Liver (tissue), 8 donors: ENCODE measurements at regions not wholly inside any gene's neighbourhood (a gene's known extent, or its start where the extent isn't known, plus 50 kb on each side); places are given as distances from the start of the nearest gene placed in this dataset.

Experiments
- DNase-seq: peaks from one replicate; pipeline ENCODE4 v3.0.0-alpha.2; 2017; ENCODE audit warnings: low spot score
- H3K27ac ChIP-seq, 2 donors: one replicate each; pipeline ENCODE4 v1.7.0; 2013; ENCODE audit warnings: inconsistent platforms in 2 of 2, low read length in 2 of 2, control low read depth in 1 of 2, low read depth in 1 of 2, mild to moderate bottlenecking in 1 of 2
- H3K27me3 ChIP-seq, 4 donors: one replicate each; pipeline versions ENCODE4 v1.6.1 to v1.7.0; 2013; ENCODE audit warnings: low read length in 3 of 4, inconsistent platforms in 1 of 4, mild to moderate bottlenecking in 1 of 4, moderate library complexity in 1 of 4; ENCODE audit not compliant: control insufficient read depth in 4 of 4, insufficient read depth in 4 of 4
- H3K36me3 ChIP-seq, 4 donors: one replicate each; pipeline versions ENCODE4 v1.6.1 to v1.7.0; 2013; ENCODE audit warnings: low read length in 3 of 4, mild to moderate bottlenecking in 3 of 4, low read depth in 1 of 4, moderate library complexity in 1 of 4; ENCODE audit not compliant: control insufficient read depth in 4 of 4, insufficient read depth in 3 of 4
- H3K4me1 ChIP-seq, 4 donors: one replicate each; pipeline versions ENCODE4 v1.6.1 to v1.7.0; 2013; ENCODE audit warnings: low read length in 3 of 4, mild to moderate bottlenecking in 3 of 4, moderate library complexity in 1 of 4; ENCODE audit not compliant: control insufficient read depth in 4 of 4, insufficient read depth in 4 of 4
- H3K4me3 ChIP-seq, 3 donors: one replicate each; pipeline versions ENCODE4 v1.6.1 to v1.7.0; 2013; ENCODE audit warnings: low read length in 3 of 3, control low read depth in 1 of 3, low read depth in 1 of 3, mild to moderate bottlenecking in 1 of 3
- H3K9ac ChIP-seq, 2 donors: one replicate each; pipeline ENCODE4 v1.7.0; 2013; ENCODE audit warnings: low read length in 2 of 2, mild to moderate bottlenecking in 2 of 2, moderate library complexity in 2 of 2, control low read depth in 1 of 2, low read depth in 1 of 2
- H3K9me3 ChIP-seq, 4 donors: one replicate each; pipeline versions ENCODE4 v1.6.1 to v1.7.0; 2013; ENCODE audit warnings: low read length in 3 of 4; ENCODE audit not compliant: control insufficient read depth in 4 of 4
- ATF3 ChIP-seq: IDR thresholded peaks from 2 replicates; pipeline ENCODE4 v1.6.1; 2016; ENCODE audit warnings: antibody characterized with exemption
- CTCF ChIP-seq: fragments of 150-350 bp; IDR thresholded peaks from 2 replicates; pipeline ENCODE4 v1.5.1; 2017; ENCODE audit warnings: improper control_type of control experiment, low read depth, low read length; ENCODE audit not compliant: missing input control
- EGR1 ChIP-seq, 2 donors: IDR thresholded peaks; 2 replicates each; pipeline ENCODE4 v1.6.1; 2016 to 2018; ENCODE audit warnings: antibody characterized with exemption in 2 of 2, low read depth in 2 of 2
- FOXA1 ChIP-seq: IDR thresholded peaks from 2 replicates; pipeline ENCODE4 v1.6.1; 2016; ENCODE audit warnings: antibody characterized with exemption
- FOXA2 ChIP-seq: IDR thresholded peaks from 2 replicates; pipeline ENCODE4 v1.6.1; 2016; ENCODE audit warnings: antibody characterized with exemption
- GABPA ChIP-seq, 2 donors: IDR thresholded peaks in 1 of 2; conservative IDR thresholded peaks in 1 of 2; 2 replicates each; pipeline ENCODE4 v1.6.1; 2016; ENCODE audit warnings: antibody characterized with exemption in 2 of 2, mild to moderate bottlenecking in 1 of 2, moderate library complexity in 1 of 2
- HNF4A ChIP-seq, 2 donors: conservative IDR thresholded peaks; 2 replicates each; pipeline ENCODE4 v1.6.1; 2016; ENCODE audit warnings: antibody characterized with exemption in 2 of 2, mild to moderate bottlenecking in 2 of 2
- HNF4G ChIP-seq: IDR thresholded peaks from 2 replicates; pipeline ENCODE4 v1.6.1; 2016; ENCODE audit warnings: antibody characterized with exemption
- JUND ChIP-seq, 2 donors: IDR thresholded peaks; 2 replicates each; pipeline ENCODE4 v1.6.1; 2016; ENCODE audit warnings: antibody characterized with exemption in 2 of 2
- MAX ChIP-seq: IDR thresholded peaks from 2 replicates; pipeline ENCODE4 v1.6.1; 2016; ENCODE audit warnings: antibody characterized with exemption
- NR2F2 ChIP-seq: IDR thresholded peaks from 2 replicates; pipeline ENCODE4 v1.6.1; 2016; ENCODE audit warnings: antibody characterized with exemption
- RAD21 ChIP-seq, 2 donors: IDR thresholded peaks; 2 replicates each; pipeline ENCODE4 v1.6.1; 2016; ENCODE audit warnings: antibody characterized with exemption in 2 of 2, mild to moderate bottlenecking in 2 of 2
- REST ChIP-seq: IDR thresholded peaks from 2 replicates; pipeline ENCODE4 v1.6.1; 2016; ENCODE audit warnings: antibody characterized with exemption, mild to moderate bottlenecking
- RXRA ChIP-seq, 2 donors: IDR thresholded peaks; 2 replicates each; pipeline ENCODE4 v1.6.1; 2017 to 2018; ENCODE audit warnings: antibody characterized with exemption in 2 of 2, mild to moderate bottlenecking in 1 of 2
- SP1 ChIP-seq: IDR thresholded peaks from 2 replicates; pipeline ENCODE4 v1.6.1; 2018; ENCODE audit warnings: antibody characterized with exemption, mild to moderate bottlenecking
- TAF1 ChIP-seq: conservative IDR thresholded peaks from 2 replicates; pipeline ENCODE4 v1.6.1; 2016; ENCODE audit warnings: antibody characterized with exemption, mild to moderate bottlenecking
- YY1 ChIP-seq: IDR thresholded peaks from 2 replicates; pipeline ENCODE4 v1.6.1; 2016; ENCODE audit warnings: antibody characterized with exemption, mild to moderate bottlenecking
- ZBTB33 ChIP-seq: IDR thresholded peaks from 2 replicates; pipeline ENCODE4 v1.6.1; 2016; ENCODE audit warnings: antibody characterized with exemption
- WGBS: extraction: QIAGEN DNeasy Blood & Tissue Kit; methylation state at CpG from one replicate; pipeline ENCODE4 v1.1.7; 2013; 5-methylcytosine and 5-hydroxymethylcytosine counted together
- donor health status: healthy.
- donor health status: healthy.
- donor health status: healthy.
- donor health status: healthy.
- donor health status: healthy.

- Histone ChIP-seq H3K27me3 (no peaks in the 10 kb centered on the region), H3K36me3 (no peaks in the 10 kb centered on the region), H3K4me1 (peaks cover 1 to 27% (median 12%) of the 10 kb centered on the region in 4 donors), H3K9ac (no peak overlapping the region), H3K9me3 (no peaks in the 10 kb centered on the region), H3K4me3 (no peak overlapping the region), H3K27ac (peak overlapping the region; percentile 61 to 62)
- no peak for TF ChIP-seq FOXA2
- no peak for TF ChIP-seq ZBTB33
- TF ChIP-seq RXRA (IDR thresholded peaks at IDR 0.05), result peak in 1 of 2 donors; percentile 9
- TF ChIP-seq NR2F2, result no peak
- TF ChIP-seq CTCF, result no peak
- no peak for TF ChIP-seq SP1
- no peak for TF ChIP-seq FOXA1
- TF ChIP-seq TAF1, result no peak
- TF ChIP-seq RAD21 (IDR thresholded peaks at IDR 0.05), result peak in 1 of 2 donors; percentile 33
- peak; percentile 23 for TF ChIP-seq REST
- no peak for TF ChIP-seq HNF4G
- no peak for TF ChIP-seq GABPA (IDR thresholded peaks at IDR 0.05 in 1 of 2, conservative IDR thresholded peaks at IDR 0.05 in 1 of 2)
- TF ChIP-seq YY1, result peak; percentile 21
- no peak for TF ChIP-seq MAX
- no peak for TF ChIP-seq EGR1 (IDR thresholded peaks at IDR 0.05; ENCODE audit: low read depth in 2 of 2)
- TF ChIP-seq JUND (IDR thresholded peaks at IDR 0.05), result no peak
- TF ChIP-seq ATF3, result no peak
- TF ChIP-seq HNF4A (conservative IDR thresholded peaks at IDR 0.05), result peak; percentile 52 to 57
- WGBS, result 39% methylated on average over 2 of the region's 2 CpGs
- no peak for DNase-seq
These were observed 144.4 kb upstream of the GJE1 start for GRCh38 chr6:141988327-141988726.

GRCh38 chr6:141986457-141986856 is 146.3 kb upstream of the GJE1 start:
- TF ChIP-seq RXRA (IDR thresholded peaks at IDR 0.05) (no peak), HNF4A (conservative IDR thresholded peaks at IDR 0.05) (no peak)
- Histone ChIP-seq H3K27me3 (no peaks in the 10 kb centered on the region), H3K4me3 (no peak overlapping the region)

More at GRCh38 chr6:141986457-141986856, 146.3 kb upstream of the GJE1 start:
- Histone ChIP-seq H3K9me3 (no peaks in the 10 kb centered on the region), H3K36me3 (no peaks in the 10 kb centered on the region), H3K9ac (no peak overlapping the region), H3K27ac (no peak overlapping the region), H3K4me1 (peaks cover 1 to 27% (median 12%) of the 10 kb centered on the region in 4 donors)
- no peak for DNase-seq
- 91% methylated on average over 4 of the region's 4 CpGs for WGBS
